ENCODE measurements at regions not wholly inside any gene's neighbourhood (a gene's known extent, or its start where the extent isn't known, plus 50 kb on each side); places are given as distances from the start of the nearest gene placed in this dataset.

GRCh38 chr4:123312116-123312515 is 84.5 kb upstream of the SPRY1 start:
- WGBS (ENCODE audit: low lambda C conversion rate) = 100% methylated on average over 1 of the region's 1 CpG
- H3K4me1 ChIP-seq (ENCODE audit: control insufficient read depth in 1 of 2, insufficient read depth in 2 of 2, low read depth in 1 of 2, low read length in 1 of 2) = no peaks in the 10 kb centered on the region
- no peak for TF ChIP-seq RAD21 (IDR thresholded peaks at IDR 0.05; ENCODE audit: low read length)
- no peak for TF ChIP-seq CTCF (IDR thresholded peaks at IDR 0.05)
- TF ChIP-seq FOXM1 (IDR thresholded peaks at IDR 0.05; ENCODE audit: low read depth) = no peak
- no peak for TF ChIP-seq TEAD4 (IDR thresholded peaks at IDR 0.05; ENCODE audit: borderline replicate concordance, insufficient read depth)
- no peak for TF ChIP-seq TAF1 (IDR thresholded peaks at IDR 0.05; ENCODE audit: borderline replicate concordance, low read depth, low read length)
- TF ChIP-seq MAX (IDR thresholded peaks at IDR 0.05; ENCODE audit: low read depth) = no peak
- TF ChIP-seq REST (IDR thresholded peaks at IDR 0.05; ENCODE audit: low read depth, low read length) = no peak
- TF ChIP-seq NRF1 (IDR thresholded peaks at IDR 0.05; ENCODE audit: low read depth, low read length) = no peak
- TF ChIP-seq YY1 (IDR thresholded peaks at IDR 0.05; ENCODE audit: low read depth) = no peak
- TF ChIP-seq IRF3 (IDR thresholded peaks at IDR 0.05; ENCODE audit: low read depth, low read length) = no peak
- TF ChIP-seq USF2 (IDR thresholded peaks at IDR 0.05; ENCODE audit: borderline replicate concordance, low read depth, low read length) = no peak
- TF ChIP-seq PBX3 (IDR thresholded peaks at IDR 0.05) = no peak
- no peak for TF ChIP-seq USF1 (IDR thresholded peaks at IDR 0.05; ENCODE audit: borderline replicate concordance, low read depth)
- no peak for TF ChIP-seq SMC3 (IDR thresholded peaks at IDR 0.05; ENCODE audit: low read depth, low read length)
- no peak for TF ChIP-seq RFX5 (IDR thresholded peaks at IDR 0.05; ENCODE audit: low read length)
- TF ChIP-seq SIN3A (IDR thresholded peaks at IDR 0.05; ENCODE audit: borderline replicate concordance, low read depth, low read length) = no peak
- TF ChIP-seq ELF1 (IDR thresholded peaks at IDR 0.05) = no peak
- POLR2A ChIA-PET = no interaction called here
- H3K4me2 ChIP-seq = no peak overlapping the region
- H2AFZ ChIP-seq (ENCODE audit: low read depth) = no peak overlapping the region
- peaks cover 0 to 15% of the 10 kb centered on the region in 2 experiments for H3K36me3 ChIP-seq (replicated peaks in 1 of 2; ENCODE audit: control insufficient read depth in 1 of 2, insufficient read depth in 2 of 2, low read length in 1 of 2)
- H4K20me1 ChIP-seq (ENCODE audit: insufficient read depth) = no peaks in the 10 kb centered on the region
- no peak overlapping the region for H3K27ac ChIP-seq (ENCODE audit: low read depth in 2 of 2, low read length in 1 of 2)
- no peaks in the 10 kb centered on the region for H3K9me3 ChIP-seq
- H3K4me3 ChIP-seq (ENCODE audit: low read depth in 2 of 2, low read length in 1 of 2) = no peak overlapping the region
- H3K9me2 ChIP-seq = no peaks in the 10 kb centered on the region
- DNase-seq = no peak
- no peak overlapping the region for H3K9ac ChIP-seq
- no peaks in the 10 kb centered on the region for H3K27me3 ChIP-seq (ENCODE audit: insufficient read depth)
- no peaks in the 10 kb centered on the region for H3K79me2 ChIP-seq (ENCODE audit: insufficient read depth)
- CTCF ChIA-PET = no interaction called here
- no peaks in the 10 kb centered on the region for H3F3A ChIP-seq (replicated peaks; ENCODE audit: insufficient read depth)

All from SK-N-SH (cell line).